HepG2 (cell line): ENCODE measurements at regions not wholly inside any gene's neighbourhood (a gene's known extent, or its start where the extent isn't known, plus 50 kb on each side); places are given as distances from the start of the nearest gene placed in this dataset.

Experiments
- ARID5B ChIP-seq: IDR thresholded peaks from 2 replicates; pipeline ENCODE4 v1.4.0; 2020; ENCODE audit warnings: mild to moderate bottlenecking, missing genetic modification reagents
- CBX5 ChIP-seq: sonication (generic); formaldehyde crosslinking; IDR thresholded peaks from 2 replicates; pipeline ENCODE4 v1.4.0; 2020; ENCODE audit warnings: missing genetic modification reagents, borderline replicate concordance
- HDAC1 ChIP-seq: sonication (generic); formaldehyde crosslinking; IDR thresholded peaks from 2 replicates; pipeline ENCODE4 v1.5.1; 2020; ENCODE audit warnings: mild to moderate bottlenecking, missing genetic modification reagents
- HNF4A ChIP-seq: sonication (generic); formaldehyde crosslinking; IDR thresholded peaks from 2 replicates; pipeline ENCODE4 v1.4.0; 2020; ENCODE audit warnings: missing genetic modification reagents
- HOXA5 ChIP-seq: sonication (generic); formaldehyde crosslinking; IDR thresholded peaks from 2 replicates; pipeline ENCODE4 v1.4.0; 2020; ENCODE audit warnings: missing genetic modification reagents
- RERE ChIP-seq: IDR thresholded peaks from 2 replicates; pipeline ENCODE4 v1.6.1; 2016; ENCODE audit warnings: low read depth, missing genetic modification reagents, missing compliant biosample characterization
- SIX4 ChIP-seq: sonication (generic); formaldehyde crosslinking; IDR thresholded peaks from 2 replicates; pipeline ENCODE4 v1.4.0; 2020; ENCODE audit warnings: missing genetic modification reagents
- ZBTB39 ChIP-seq: sonication (generic); formaldehyde crosslinking; IDR thresholded peaks from 2 replicates; pipeline ENCODE4 v1.5.0; 2020; ENCODE audit warnings: missing genetic modification reagents
- ZNF331 ChIP-seq: sonication (generic); formaldehyde crosslinking; IDR thresholded peaks from 2 replicates; pipeline ENCODE4 v1.4.0; 2020; ENCODE audit warnings: missing genetic modification reagents
- ZNF619 ChIP-seq: sonication (generic); formaldehyde crosslinking; IDR thresholded peaks from 2 replicates; pipeline ENCODE4 v1.4.0; 2020; ENCODE audit warnings: mild to moderate bottlenecking, missing genetic modification reagents
- ZSCAN9 ChIP-seq: IDR thresholded peaks from 2 replicates; pipeline ENCODE4 v1.6.1; 2016; ENCODE audit warnings: borderline replicate concordance

- TF ChIP-seq ARID5B (CRISPR knock-in tag) = peak; percentile 76; the same call in 1 of the 2 replicates
- TF ChIP-seq ZSCAN9 = 0 out of 2 replicates have a peak, but pooled peaks have one; percentile 43
- TF ChIP-seq RERE = peak; percentile 71; the same call in 1 of the 2 replicates
- peak; percentile 84; the same call in 1 of the 2 replicates for TF ChIP-seq ZBTB39 (CRISPR knock-in tag)
- peak; percentile 56; the same call in 1 of the 2 replicates for TF ChIP-seq CBX5
- 0 out of 2 replicates have a peak, but pooled peaks have one; percentile 63 for TF ChIP-seq HOXA5 (CRISPR knock-in tag)
- TF ChIP-seq SIX4 (CRISPR knock-in tag) = 0 out of 2 replicates have a peak, but pooled peaks have one; percentile 36
- TF ChIP-seq ZNF331 = peak; percentile 32; the same call in 1 of the 2 replicates
- 0 out of 2 replicates have a peak, but pooled peaks have one; percentile 23 for TF ChIP-seq ZNF619
- peak; percentile 57 for TF ChIP-seq HNF4A (CRISPR knock-in tag)
- peak; percentile 59; the same call in 1 of the 2 replicates for TF ChIP-seq HDAC1 (CRISPR knock-in tag)
Observed at GRCh38 chr15:70367913-70368705, 270.4 kb upstream of the TLE3 start (continued).
